HL-60 (cell line): ENCODE measurements at regions not wholly inside any gene's neighbourhood (a gene's known extent, or its start where the extent isn't known, plus 50 kb on each side); places are given as distances from the start of the nearest gene placed in this dataset.

ENCODE experiments used
- DNase-seq, 2 experiments: peaks; one replicate each; pipeline ENCODE4 v3.0.0-alpha.2; 2010 to 2020; ENCODE audit warnings: low read depth in 1 of 2, low spot score in 1 of 2
- H3K27ac ChIP-seq: fragments of 250-450 bp; sonication (Bioruptor Pico); replicated peaks from 2 replicates; pipeline ENCODE4 v1.5.1; 2020; ENCODE audit warnings: mild to moderate bottlenecking, moderate library complexity
- H3K27me3 ChIP-seq: fragments of 250-450 bp; sonication (Bioruptor Pico); 2 replicates; pipeline ENCODE4 v1.5.1; 2021; ENCODE audit warnings: mild to moderate bottlenecking, moderate library complexity; ENCODE audit not compliant: insufficient read depth, poor library complexity, severe bottlenecking
- H3K4me3 ChIP-seq: replicated peaks from 2 replicates; pipeline ENCODE4 v1.5.1; 2011; ENCODE audit warnings: mild to moderate bottlenecking, control low read depth, low read length; ENCODE audit not compliant: insufficient read depth
- GABPA ChIP-seq: IDR thresholded peaks from 2 replicates; pipeline ENCODE4 v1.6.1; 2012; ENCODE audit warnings: low read depth
- POLR2AphosphoS5 ChIP-seq: IDR thresholded peaks from 2 replicates; pipeline ENCODE4 v1.6.1; 2012; ENCODE audit warnings: low read depth
- REST ChIP-seq: IDR thresholded peaks from 2 replicates; pipeline ENCODE4 v1.6.1; 2012; ENCODE audit warnings: low read depth; ENCODE audit not compliant: insufficient replicate concordance
- SPI1 ChIP-seq: IDR thresholded peaks from 2 replicates; pipeline ENCODE4 v1.6.1; 2012; ENCODE audit warnings: low read depth, mild to moderate bottlenecking, borderline replicate concordance
- TF ChIP-seq, protein P1 (sequence below): IDR thresholded peaks from one replicate; pipeline ENCODE4 v1.5.1; 2011; ENCODE audit warnings: low read length, control low read depth, inconsistent platforms; ENCODE audit not compliant: insufficient read depth

- no peak overlapping the region for H3K4me3 ChIP-seq
- H3K27ac ChIP-seq: no peak overlapping the region
- no peaks in the 10 kb centered on the region for H3K27me3 ChIP-seq
- DNase-seq: peak in 1 of 2 experiments; percentile 5
- TF ChIP-seq SPI1 (no peak), GABPA (no peak), REST (no peak), POLR2AphosphoS5 (no peak)
- TF ChIP-seq, protein P1, sequence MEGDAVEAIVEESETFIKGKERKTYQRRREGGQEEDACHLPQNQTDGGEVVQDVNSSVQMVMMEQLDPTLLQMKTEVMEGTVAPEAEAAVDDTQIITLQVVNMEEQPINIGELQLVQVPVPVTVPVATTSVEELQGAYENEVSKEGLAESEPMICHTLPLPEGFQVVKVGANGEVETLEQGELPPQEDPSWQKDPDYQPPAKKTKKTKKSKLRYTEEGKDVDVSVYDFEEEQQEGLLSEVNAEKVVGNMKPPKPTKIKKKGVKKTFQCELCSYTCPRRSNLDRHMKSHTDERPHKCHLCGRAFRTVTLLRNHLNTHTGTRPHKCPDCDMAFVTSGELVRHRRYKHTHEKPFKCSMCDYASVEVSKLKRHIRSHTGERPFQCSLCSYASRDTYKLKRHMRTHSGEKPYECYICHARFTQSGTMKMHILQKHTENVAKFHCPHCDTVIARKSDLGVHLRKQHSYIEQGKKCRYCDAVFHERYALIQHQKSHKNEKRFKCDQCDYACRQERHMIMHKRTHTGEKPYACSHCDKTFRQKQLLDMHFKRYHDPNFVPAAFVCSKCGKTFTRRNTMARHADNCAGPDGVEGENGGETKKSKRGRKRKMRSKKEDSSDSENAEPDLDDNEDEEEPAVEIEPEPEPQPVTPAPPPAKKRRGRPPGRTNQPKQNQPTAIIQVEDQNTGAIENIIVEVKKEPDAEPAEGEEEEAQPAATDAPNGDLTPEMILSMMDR: no peak
These were observed 79.9 kb upstream of the SMIM30 start for GRCh38 chr7:113198226-113198625.

DNA sequence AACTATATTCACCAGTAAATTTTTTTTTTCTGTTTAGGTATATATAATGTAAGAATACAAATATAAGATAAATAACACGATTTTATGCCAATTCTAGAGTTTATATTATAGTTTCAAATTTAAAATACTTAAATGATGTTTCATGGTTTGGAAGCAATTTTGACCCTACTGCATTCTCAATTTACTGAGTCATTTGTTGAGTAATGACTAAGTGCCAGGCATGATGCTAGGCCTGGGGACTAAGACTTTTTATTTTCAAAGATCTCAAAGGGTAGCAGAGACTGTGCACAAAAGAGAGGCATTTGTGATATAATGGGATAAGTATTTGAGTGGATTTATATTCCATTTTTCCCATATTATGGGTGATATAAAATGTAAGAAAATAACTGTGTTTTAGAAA lies 78.9 kb upstream of the SMIM30 start:
- no peak overlapping the region for H3K4me3 ChIP-seq
- DNase-seq: no peak
- H3K27ac ChIP-seq: no peak overlapping the region
- TF ChIP-seq REST: no peak
- TF ChIP-seq, protein P1: no peak
- no peak for TF ChIP-seq POLR2AphosphoS5
- TF ChIP-seq GABPA: no peak
- no peak for TF ChIP-seq SPI1
- H3K27me3 ChIP-seq: no peaks in the 10 kb centered on the region

- H3K4me3 ChIP-seq: no peak overlapping the region
- no peak overlapping the region for H3K27ac ChIP-seq
- no peak for DNase-seq
- H3K27me3 ChIP-seq: no peaks in the 10 kb centered on the region
- TF ChIP-seq SPI1: no peak
- no peak for TF ChIP-seq POLR2AphosphoS5
- TF ChIP-seq REST: no peak
- no peak for TF ChIP-seq GABPA
- TF ChIP-seq, protein P1: no peak
These were observed 70.0 kb upstream of the SMIM30 start for GRCh38 chr7:113188396-113188795.
